PFSK-1 (cell line): ENCODE measurements at regions not wholly inside any gene's neighbourhood (a gene's known extent, or its start where the extent isn't known, plus 50 kb on each side); places are given as distances from the start of the nearest gene placed in this dataset.

Experiments
- FOXP2 ChIP-seq: optimal IDR thresholded peaks from 2 replicates; pipeline ENCODE3; 2011; ENCODE audit warnings: borderline replicate concordance, control low read depth, inconsistent platforms; ENCODE audit not compliant: insufficient read depth; ENCODE audit errors: extremely low read length, extremely low read depth
- POLR2AphosphoS5 ChIP-seq: IDR thresholded peaks from 2 replicates; pipeline ENCODE4 v1.6.1; 2012; ENCODE audit warnings: low read depth, mild to moderate bottlenecking, control low read depth, low read length, moderate library complexity
- REST ChIP-seq, 2 experiments: IDR thresholded peaks; 2 replicates each; pipeline versions ENCODE4 v1.6.1 to v1.8.0; 2011 to 2012; ENCODE audit warnings: low read depth in 2 of 2, low read length in 2 of 2, control low read depth in 1 of 2, inconsistent platforms in 1 of 2, mild to moderate bottlenecking in 1 of 2, moderate library complexity in 1 of 2; ENCODE audit not compliant: insufficient read depth in 1 of 2
- SIN3A ChIP-seq: IDR thresholded peaks from 2 replicates; pipeline ENCODE4 v1.6.1; 2012; ENCODE audit warnings: mild to moderate bottlenecking, low read length, moderate library complexity, borderline replicate concordance; ENCODE audit not compliant: insufficient read depth
- TAF1 ChIP-seq: IDR thresholded peaks from 2 replicates; pipeline ENCODE4 v1.6.1; 2012; ENCODE audit warnings: low read length, control low read depth, borderline replicate concordance; ENCODE audit not compliant: insufficient read depth

GRCh38 chr1:219480011-219480410 lies 132.9 kb downstream of the ZC3H11B start:
- TF ChIP-seq TAF1 (no peak), REST (IDR thresholded peaks at IDR 0.05; ENCODE audit: insufficient read depth in 1 of 2, low read depth in 2 of 2, low read length in 2 of 2) (no peak), POLR2AphosphoS5 (no peak), FOXP2 (no peak), SIN3A (no peak)
